Ishikawa (cell line): ENCODE measurements at regions not wholly inside any gene's neighbourhood (a gene's known extent, or its start where the extent isn't known, plus 50 kb on each side); places are given as distances from the start of the nearest gene placed in this dataset.

ENCODE experiments used
- CEBPB ChIP-seq: IDR thresholded peaks from 2 replicates; pipeline ENCODE4 v1.6.1; 2012
- CREB1 ChIP-seq: IDR thresholded peaks from 2 replicates; pipeline ENCODE4 v1.6.1; 2012; ENCODE audit warnings: low read depth
- EGR1 ChIP-seq: IDR thresholded peaks from 2 replicates; pipeline ENCODE4 v1.6.1; 2012
- NFIC ChIP-seq: IDR thresholded peaks from 2 replicates; pipeline ENCODE4 v1.6.1; 2012
- RAD21 ChIP-seq: IDR thresholded peaks from 2 replicates; pipeline ENCODE4 v1.6.1; 2012; ENCODE audit warnings: low read depth
- TAF1 ChIP-seq: IDR thresholded peaks from 2 replicates; pipeline ENCODE4 v1.6.1; 2012; ENCODE audit warnings: low read depth, mild to moderate bottlenecking
- TCF12 ChIP-seq: IDR thresholded peaks from 2 replicates; pipeline ENCODE4 v1.6.1; 2012; ENCODE audit warnings: low read depth
- TEAD4 ChIP-seq: IDR thresholded peaks from 2 replicates; pipeline ENCODE4 v1.6.1; 2012
- YY1 ChIP-seq: IDR thresholded peaks from 2 replicates; pipeline ENCODE4 v1.6.1; 2012; ENCODE audit warnings: low read depth
- ZBTB7A ChIP-seq: IDR thresholded peaks from 2 replicates; pipeline ENCODE4 v1.6.1; 2012; ENCODE audit warnings: low read depth
- TF ChIP-seq, protein P1 (sequence below): IDR thresholded peaks from 2 replicates; pipeline ENCODE4 v1.6.1; 2012; ENCODE audit warnings: low read depth, mild to moderate bottlenecking
- TF ChIP-seq, protein P2 (sequence below): IDR thresholded peaks from 2 replicates; pipeline ENCODE4 v1.6.1; 2012
- TF ChIP-seq, protein P3 (sequence below): IDR thresholded peaks from 2 replicates; pipeline ENCODE4 v1.6.1; 2012

GRCh38 chr5:18281947-18282581, 647.8 kb downstream of the TAF11L14 start:
- TF ChIP-seq TCF12, result no peak
- TF ChIP-seq, protein P1, sequence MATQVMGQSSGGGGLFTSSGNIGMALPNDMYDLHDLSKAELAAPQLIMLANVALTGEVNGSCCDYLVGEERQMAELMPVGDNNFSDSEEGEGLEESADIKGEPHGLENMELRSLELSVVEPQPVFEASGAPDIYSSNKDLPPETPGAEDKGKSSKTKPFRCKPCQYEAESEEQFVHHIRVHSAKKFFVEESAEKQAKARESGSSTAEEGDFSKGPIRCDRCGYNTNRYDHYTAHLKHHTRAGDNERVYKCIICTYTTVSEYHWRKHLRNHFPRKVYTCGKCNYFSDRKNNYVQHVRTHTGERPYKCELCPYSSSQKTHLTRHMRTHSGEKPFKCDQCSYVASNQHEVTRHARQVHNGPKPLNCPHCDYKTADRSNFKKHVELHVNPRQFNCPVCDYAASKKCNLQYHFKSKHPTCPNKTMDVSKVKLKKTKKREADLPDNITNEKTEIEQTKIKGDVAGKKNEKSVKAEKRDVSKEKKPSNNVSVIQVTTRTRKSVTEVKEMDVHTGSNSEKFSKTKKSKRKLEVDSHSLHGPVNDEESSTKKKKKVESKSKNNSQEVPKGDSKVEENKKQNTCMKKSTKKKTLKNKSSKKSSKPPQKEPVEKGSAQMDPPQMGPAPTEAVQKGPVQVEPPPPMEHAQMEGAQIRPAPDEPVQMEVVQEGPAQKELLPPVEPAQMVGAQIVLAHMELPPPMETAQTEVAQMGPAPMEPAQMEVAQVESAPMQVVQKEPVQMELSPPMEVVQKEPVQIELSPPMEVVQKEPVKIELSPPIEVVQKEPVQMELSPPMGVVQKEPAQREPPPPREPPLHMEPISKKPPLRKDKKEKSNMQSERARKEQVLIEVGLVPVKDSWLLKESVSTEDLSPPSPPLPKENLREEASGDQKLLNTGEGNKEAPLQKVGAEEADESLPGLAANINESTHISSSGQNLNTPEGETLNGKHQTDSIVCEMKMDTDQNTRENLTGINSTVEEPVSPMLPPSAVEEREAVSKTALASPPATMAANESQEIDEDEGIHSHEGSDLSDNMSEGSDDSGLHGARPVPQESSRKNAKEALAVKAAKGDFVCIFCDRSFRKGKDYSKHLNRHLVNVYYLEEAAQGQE, result no peak
- no peak for TF ChIP-seq NFIC
- peak; percentile 77 for TF ChIP-seq RAD21
- no peak for TF ChIP-seq ZBTB7A
- no peak for TF ChIP-seq CEBPB
- TF ChIP-seq YY1, result no peak
- TF ChIP-seq TAF1, result no peak
- no peak for TF ChIP-seq EGR1
- no peak for TF ChIP-seq CREB1
- TF ChIP-seq, protein P2, sequence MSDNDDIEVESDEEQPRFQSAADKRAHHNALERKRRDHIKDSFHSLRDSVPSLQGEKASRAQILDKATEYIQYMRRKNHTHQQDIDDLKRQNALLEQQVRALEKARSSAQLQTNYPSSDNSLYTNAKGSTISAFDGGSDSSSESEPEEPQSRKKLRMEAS, result no peak
- no peak for TF ChIP-seq TEAD4
- TF ChIP-seq, protein P3, sequence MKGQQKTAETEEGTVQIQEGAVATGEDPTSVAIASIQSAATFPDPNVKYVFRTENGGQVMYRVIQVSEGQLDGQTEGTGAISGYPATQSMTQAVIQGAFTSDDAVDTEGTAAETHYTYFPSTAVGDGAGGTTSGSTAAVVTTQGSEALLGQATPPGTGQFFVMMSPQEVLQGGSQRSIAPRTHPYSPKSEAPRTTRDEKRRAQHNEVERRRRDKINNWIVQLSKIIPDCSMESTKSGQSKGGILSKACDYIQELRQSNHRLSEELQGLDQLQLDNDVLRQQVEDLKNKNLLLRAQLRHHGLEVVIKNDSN, result no peak
